Nephron progenitor cell (in vitro differentiated cells): ENCODE measurements at regions not wholly inside any gene's neighbourhood (a gene's known extent, or its start where the extent isn't known, plus 50 kb on each side); places are given as distances from the start of the nearest gene placed in this dataset.

Experiments used
- DNase-seq: peaks from one replicate; pipeline ENCODE4 v3.0.0; 2021
- H3K27ac Mint-ChIP-seq: 2 replicates; pipeline ENCODE4 v1.8.0; 2021; ENCODE audit warnings: mild to moderate bottlenecking, moderate library complexity, mixed read lengths
- H3K27me3 Mint-ChIP-seq: 2 replicates; pipeline ENCODE4 v1.8.0; 2021; ENCODE audit warnings: mild to moderate bottlenecking, low read depth, mixed read lengths; ENCODE audit not compliant: poor library complexity
- H3K36me3 Mint-ChIP-seq: 2 replicates; pipeline ENCODE4 v1.8.0; 2021; ENCODE audit warnings: low read depth, mixed read lengths
- H3K4me1 Mint-ChIP-seq: 2 replicates; pipeline ENCODE4 v1.8.0; 2021; ENCODE audit warnings: mixed read lengths
- H3K4me3 Mint-ChIP-seq: 2 replicates; pipeline ENCODE4 v1.8.0; 2021; ENCODE audit warnings: mild to moderate bottlenecking, moderate library complexity, mixed read lengths
- H3K9me3 Mint-ChIP-seq: 2 replicates; pipeline ENCODE4 v1.8.0; 2021; ENCODE audit warnings: mild to moderate bottlenecking, moderate library complexity, mixed read lengths
- TF ChIP-seq, protein P1 (sequence below): fragments of 200-600 bp; sonication (generic); IDR thresholded peaks from 2 replicates; pipeline ENCODE4 v1.5.0; 2021; ENCODE audit warnings: antibody characterized with exemption

DNA sequence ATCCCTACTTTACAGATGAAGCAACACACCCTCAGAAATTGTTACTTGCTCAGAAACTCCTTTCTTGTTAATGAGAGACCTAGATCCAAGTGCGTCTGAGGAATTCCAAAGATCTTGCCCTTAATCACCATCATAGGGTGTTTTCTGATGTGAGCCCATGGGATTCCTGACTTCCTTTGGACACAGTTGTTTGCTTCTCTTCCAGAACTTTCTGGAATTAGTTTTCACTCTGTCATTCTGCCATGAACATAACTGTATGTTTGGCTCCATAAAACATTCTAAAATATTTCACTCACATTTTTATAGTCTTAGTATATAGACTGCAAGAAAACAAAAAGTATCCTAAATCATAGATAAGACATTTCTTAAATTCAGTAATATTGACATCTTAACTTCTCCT lies 593.9 kb upstream of the SOX11 start:
- Mint-ChIP-seq H3K4me1 (peaks cover 5% of the 10 kb centered on the region), H3K27ac (peak overlapping the region; percentile 43), H3K4me3 (no peak overlapping the region), H3K27me3 (peaks cover 4% of the 10 kb centered on the region), H3K36me3 (no peaks in the 10 kb centered on the region), H3K9me3 (peaks cover 11% of the 10 kb centered on the region)
- TF ChIP-seq, protein P1, sequence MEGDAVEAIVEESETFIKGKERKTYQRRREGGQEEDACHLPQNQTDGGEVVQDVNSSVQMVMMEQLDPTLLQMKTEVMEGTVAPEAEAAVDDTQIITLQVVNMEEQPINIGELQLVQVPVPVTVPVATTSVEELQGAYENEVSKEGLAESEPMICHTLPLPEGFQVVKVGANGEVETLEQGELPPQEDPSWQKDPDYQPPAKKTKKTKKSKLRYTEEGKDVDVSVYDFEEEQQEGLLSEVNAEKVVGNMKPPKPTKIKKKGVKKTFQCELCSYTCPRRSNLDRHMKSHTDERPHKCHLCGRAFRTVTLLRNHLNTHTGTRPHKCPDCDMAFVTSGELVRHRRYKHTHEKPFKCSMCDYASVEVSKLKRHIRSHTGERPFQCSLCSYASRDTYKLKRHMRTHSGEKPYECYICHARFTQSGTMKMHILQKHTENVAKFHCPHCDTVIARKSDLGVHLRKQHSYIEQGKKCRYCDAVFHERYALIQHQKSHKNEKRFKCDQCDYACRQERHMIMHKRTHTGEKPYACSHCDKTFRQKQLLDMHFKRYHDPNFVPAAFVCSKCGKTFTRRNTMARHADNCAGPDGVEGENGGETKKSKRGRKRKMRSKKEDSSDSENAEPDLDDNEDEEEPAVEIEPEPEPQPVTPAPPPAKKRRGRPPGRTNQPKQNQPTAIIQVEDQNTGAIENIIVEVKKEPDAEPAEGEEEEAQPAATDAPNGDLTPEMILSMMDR, result no peak
- DNase-seq, result no peak

DNA sequence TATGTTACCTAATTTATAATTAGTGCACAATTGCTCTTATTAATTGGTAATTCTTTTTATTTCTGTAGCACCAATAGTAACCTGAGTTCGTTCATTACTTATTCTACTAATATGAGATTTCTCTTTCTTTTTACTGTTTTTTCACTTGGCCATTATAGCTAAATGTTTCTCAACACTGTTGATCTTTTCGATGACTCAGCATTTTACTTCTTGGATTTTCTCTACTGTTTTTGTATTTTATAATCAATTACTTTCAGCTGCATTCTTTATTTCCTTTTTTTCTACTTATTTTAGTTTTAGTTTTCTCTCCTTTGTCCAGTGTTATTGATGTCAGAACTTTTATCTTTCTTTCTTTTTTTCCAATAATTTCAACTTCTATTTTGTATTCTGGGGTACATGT lies 589.4 kb upstream of the SOX11 start:
- TF ChIP-seq, protein P1, result no peak
- Mint-ChIP-seq H3K27me3 (peaks cover 7% of the 10 kb centered on the region), H3K4me1 (peaks cover under 1% of the 10 kb centered on the region), H3K36me3 (no peaks in the 10 kb centered on the region), H3K4me3 (no peak overlapping the region), H3K27ac (no peak overlapping the region), H3K9me3 (no peaks in the 10 kb centered on the region)
- no peak for DNase-seq

DNA sequence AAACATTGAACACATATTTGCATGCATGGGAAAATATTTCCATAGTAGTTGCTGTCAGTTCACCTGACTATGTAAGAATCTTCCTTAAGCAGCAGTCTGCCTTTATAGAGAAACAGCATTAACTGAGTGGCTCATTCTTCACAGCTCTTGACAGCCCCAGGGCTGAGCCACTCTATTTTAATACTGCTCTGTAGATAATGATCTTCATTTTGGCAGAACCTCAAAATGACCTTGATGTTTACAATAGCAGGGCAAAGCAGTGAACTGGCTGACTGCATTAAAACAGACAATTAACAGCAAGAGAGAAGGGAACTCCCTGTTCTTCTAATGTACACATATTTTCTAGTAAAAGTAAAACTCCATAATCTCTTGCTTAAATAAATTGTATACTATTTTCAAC lies 580.6 kb upstream of the SOX11 start:
- Mint-ChIP-seq H3K4me1 (no peaks in the 10 kb centered on the region), H3K27me3 (peaks cover 6% of the 10 kb centered on the region), H3K9me3 (peaks cover 49% of the 10 kb centered on the region), H3K4me3 (no peak overlapping the region), H3K27ac (no peak overlapping the region), H3K36me3 (peaks cover 5% of the 10 kb centered on the region)
- TF ChIP-seq, protein P1, result no peak
- DNase-seq, result no peak

DNA sequence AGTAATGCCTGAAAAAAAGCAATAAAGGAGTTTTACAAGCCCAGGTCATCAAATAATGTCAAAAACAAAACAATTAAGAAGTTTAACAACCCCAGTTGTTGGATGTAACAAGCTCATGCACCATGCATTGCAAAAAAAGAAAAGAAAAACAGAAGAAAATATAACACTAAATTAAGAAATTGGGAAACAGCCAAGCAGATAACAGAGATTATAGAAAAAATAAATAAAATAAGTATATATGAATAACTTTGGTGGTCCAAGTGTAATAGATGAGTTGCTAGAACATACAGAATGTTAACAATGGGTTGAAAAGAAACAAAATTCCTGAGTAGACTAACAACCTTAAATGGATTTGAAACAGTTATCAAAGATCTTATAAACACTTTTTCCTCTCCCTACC lies 573.1 kb upstream of the SOX11 start:
- Mint-ChIP-seq H3K4me1 (peaks cover 11% of the 10 kb centered on the region), H3K36me3 (no peaks in the 10 kb centered on the region), H3K27ac (no peak overlapping the region), H3K9me3 (peaks cover 13% of the 10 kb centered on the region), H3K4me3 (no peak overlapping the region), H3K27me3 (peaks cover 11% of the 10 kb centered on the region)
- no peak for DNase-seq
- TF ChIP-seq, protein P1, result no peak

DNA sequence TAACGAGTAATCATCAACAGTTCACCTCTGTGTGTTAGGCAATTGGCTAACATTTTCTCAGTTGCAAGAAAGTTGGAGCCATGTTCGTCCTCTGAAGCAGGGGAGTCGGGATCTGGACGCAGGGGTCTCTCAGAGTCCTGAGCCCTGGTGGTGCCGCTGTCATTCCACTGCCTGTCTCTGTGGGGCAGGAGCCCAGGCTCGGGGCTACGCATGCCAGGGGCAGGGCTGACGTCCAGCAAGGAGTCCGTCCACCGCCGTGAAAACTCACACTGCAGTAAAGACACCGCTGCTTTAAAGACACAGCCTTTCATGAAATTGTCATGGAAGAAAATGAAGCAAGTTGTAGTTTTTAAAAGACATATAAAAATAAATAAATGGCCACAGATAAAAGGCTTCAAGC lies 571.1 kb upstream of the SOX11 start:
- TF ChIP-seq, protein P1, result no peak
- DNase-seq, result no peak
- Mint-ChIP-seq H3K4me3 (no peak overlapping the region), H3K27ac (no peak overlapping the region), H3K36me3 (no peaks in the 10 kb centered on the region), H3K27me3 (peaks cover 8% of the 10 kb centered on the region), H3K4me1 (peaks cover 11% of the 10 kb centered on the region), H3K9me3 (no peaks in the 10 kb centered on the region)

DNA sequence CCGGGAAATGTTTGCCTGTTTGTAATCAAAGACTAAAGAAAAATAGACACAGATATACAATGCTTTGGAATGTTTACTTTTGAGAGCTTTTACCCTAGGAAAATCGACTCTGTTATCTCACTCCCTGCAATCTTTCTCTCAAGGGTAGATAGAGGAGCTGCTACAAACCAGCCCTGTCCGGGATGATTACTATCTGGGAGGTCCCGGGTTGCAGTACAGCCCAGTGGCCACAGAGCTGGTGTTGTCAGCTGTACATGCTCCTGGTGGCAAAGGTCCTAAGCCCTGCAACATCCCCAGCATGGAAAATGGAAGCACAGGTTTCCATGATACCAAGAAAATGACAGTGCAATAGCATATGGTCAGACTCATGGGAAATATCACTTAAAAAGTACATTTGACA lies 570.5 kb upstream of the SOX11 start:
- no peaks in the 10 kb centered on the region for H3K9me3 Mint-ChIP-seq
- TF ChIP-seq, protein P1, result peak; percentile 30
- DNase-seq, result peak; percentile 16
- H3K4me1 Mint-ChIP-seq, result peaks cover 11% of the 10 kb centered on the region
- H3K4me3 Mint-ChIP-seq, result no peak overlapping the region
- H3K27ac Mint-ChIP-seq, result no peak overlapping the region
- peaks cover 8% of the 10 kb centered on the region for H3K27me3 Mint-ChIP-seq
- H3K36me3 Mint-ChIP-seq, result no peaks in the 10 kb centered on the region
